ENCODE measurements at regions not wholly inside any gene's neighbourhood (a gene's known extent, or its start where the extent isn't known, plus 50 kb on each side); places are given as distances from the start of the nearest gene placed in this dataset.

- no peak for TF ChIP-seq ZNF562 (CRISPR knock-in tag; IDR thresholded peaks at IDR 0.05; ENCODE audit: borderline replicate concordance)
- no peak for TF ChIP-seq ATAD3A (CRISPR knock-in tag; IDR thresholded peaks at IDR 0.05)
- TF ChIP-seq ADNP (CRISPR knock-in tag; IDR thresholded peaks at IDR 0.05), result peak; percentile 40; the same call in 1 of the 2 replicates
- TF ChIP-seq, protein P1, sequence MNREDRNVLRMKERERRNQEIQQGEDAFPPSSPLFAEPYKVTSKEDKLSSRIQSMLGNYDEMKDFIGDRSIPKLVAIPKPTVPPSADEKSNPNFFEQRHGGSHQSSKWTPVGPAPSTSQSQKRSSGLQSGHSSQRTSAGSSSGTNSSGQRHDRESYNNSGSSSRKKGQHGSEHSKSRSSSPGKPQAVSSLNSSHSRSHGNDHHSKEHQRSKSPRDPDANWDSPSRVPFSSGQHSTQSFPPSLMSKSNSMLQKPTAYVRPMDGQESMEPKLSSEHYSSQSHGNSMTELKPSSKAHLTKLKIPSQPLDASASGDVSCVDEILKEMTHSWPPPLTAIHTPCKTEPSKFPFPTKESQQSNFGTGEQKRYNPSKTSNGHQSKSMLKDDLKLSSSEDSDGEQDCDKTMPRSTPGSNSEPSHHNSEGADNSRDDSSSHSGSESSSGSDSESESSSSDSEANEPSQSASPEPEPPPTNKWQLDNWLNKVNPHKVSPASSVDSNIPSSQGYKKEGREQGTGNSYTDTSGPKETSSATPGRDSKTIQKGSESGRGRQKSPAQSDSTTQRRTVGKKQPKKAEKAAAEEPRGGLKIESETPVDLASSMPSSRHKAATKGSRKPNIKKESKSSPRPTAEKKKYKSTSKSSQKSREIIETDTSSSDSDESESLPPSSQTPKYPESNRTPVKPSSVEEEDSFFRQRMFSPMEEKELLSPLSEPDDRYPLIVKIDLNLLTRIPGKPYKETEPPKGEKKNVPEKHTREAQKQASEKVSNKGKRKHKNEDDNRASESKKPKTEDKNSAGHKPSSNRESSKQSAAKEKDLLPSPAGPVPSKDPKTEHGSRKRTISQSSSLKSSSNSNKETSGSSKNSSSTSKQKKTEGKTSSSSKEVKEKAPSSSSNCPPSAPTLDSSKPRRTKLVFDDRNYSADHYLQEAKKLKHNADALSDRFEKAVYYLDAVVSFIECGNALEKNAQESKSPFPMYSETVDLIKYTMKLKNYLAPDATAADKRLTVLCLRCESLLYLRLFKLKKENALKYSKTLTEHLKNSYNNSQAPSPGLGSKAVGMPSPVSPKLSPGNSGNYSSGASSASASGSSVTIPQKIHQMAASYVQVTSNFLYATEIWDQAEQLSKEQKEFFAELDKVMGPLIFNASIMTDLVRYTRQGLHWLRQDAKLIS (CRISPR knock-in tag; IDR thresholded peaks at IDR 0.05), result no peak
- no peak for TF ChIP-seq ZNF407 (CRISPR knock-in tag; IDR thresholded peaks at IDR 0.05; ENCODE audit: not compliant biosample characterization)
- no peak for TF ChIP-seq ZNF530 (CRISPR knock-in tag; IDR thresholded peaks at IDR 0.05; ENCODE audit: low read depth)
- TF ChIP-seq ZNF687 (CRISPR knock-in tag; IDR thresholded peaks at IDR 0.05), result peak; percentile 80
- TF ChIP-seq ZNF614 (CRISPR knock-in tag; IDR thresholded peaks at IDR 0.05; ENCODE audit: borderline replicate concordance), result peak; percentile 99
- peak; percentile 89 for TF ChIP-seq ZNF772 (CRISPR knock-in tag; IDR thresholded peaks at IDR 0.05)
- TF ChIP-seq GTF3A (CRISPR knock-in tag; conservative IDR thresholded peaks at IDR 0.05), result no peak
- TF ChIP-seq POLR2G (IDR thresholded peaks at IDR 0.05; ENCODE audit: low read depth, low read length), result peak; percentile 80
Observed at GRCh38 chr14:37864861-37865718, 269.7 kb downstream of the TTC6 start (continued).
